Vagina (tissue), 2 donors: ENCODE measurements at regions not wholly inside any gene's neighbourhood (a gene's known extent, or its start where the extent isn't known, plus 50 kb on each side); places are given as distances from the start of the nearest gene placed in this dataset.
A peak's percentile ranks its signal among the peaks of the same experiment; 100 is the strongest.

ENCODE experiments used
- DNase-seq, 2 donors: peaks; one replicate each; pipeline ENCODE4 v3.0.0-alpha.2; 2017; ENCODE audit errors: extremely low spot score in 2 of 2
- H3K27ac ChIP-seq: fragments of 200-600 bp; sonication (generic); one replicate; pipeline ENCODE4 v1.5.1; 2019
- H3K27me3 ChIP-seq: fragments of 200-600 bp; sonication (generic); one replicate; pipeline ENCODE4 v1.5.1; 2019
- H3K36me3 ChIP-seq, 2 donors: fragments of 200-600 bp; sonication (generic); one replicate each; pipeline ENCODE4 v1.5.1; 2017 to 2019
- H3K4me1 ChIP-seq: fragments of 200-600 bp; sonication (generic); one replicate; pipeline ENCODE4 v1.5.1; 2019
- H3K4me3 ChIP-seq, 2 donors: fragments of 200-600 bp; sonication (generic); 1 replicate in 1 of 2; 2 replicates in 1 of 2; pipeline ENCODE4 v1.5.1; 2016 to 2019
- H3K9me3 ChIP-seq: fragments of 200-600 bp; sonication (generic); one replicate; pipeline ENCODE4 v1.5.1; 2019
- POLR2A ChIP-seq, 2 donors: fragments of 450-650 bp; IDR thresholded peaks; one replicate each; pipeline ENCODE4 v1.6.1; 2017; ENCODE audit warnings: antibody characterized with exemption in 2 of 2, mild to moderate bottlenecking in 2 of 2, moderate library complexity in 2 of 2
- POLR2AphosphoS5 ChIP-seq, 2 donors: sonication (generic); formaldehyde crosslinking; IDR thresholded peaks; one replicate each; pipeline ENCODE4 v1.9.0; 2017; ENCODE audit warnings: antibody characterized with exemption in 2 of 2, mild to moderate bottlenecking in 2 of 2, low read depth in 1 of 2; ENCODE audit not compliant: insufficient read depth in 1 of 2
- intact Hi-C: fragments of 100-400 bp; cut with DNase I; formaldehyde crosslinking; loops from one replicate; pipeline ENCODE4 v1.15.1; 2023
- TF ChIP-seq, protein P1 (sequence below), 3 experiments: fragments of 450-650 bp in 2 of 3; fragments of 200-600 bp in 1 of 3; sonication (generic) in 1 of 3; IDR thresholded peaks; one replicate each; pipeline ENCODE4 v1.5.1; 2017 to 2019; ENCODE audit warnings: antibody characterized with exemption in 3 of 3, mild to moderate bottlenecking in 2 of 3, moderate library complexity in 2 of 3

GRCh38 chr1:193411215-193411614 lies 224.8 kb upstream of the B3GALT2 start:
- intact Hi-C loops: no loop called here
- no peaks in the 10 kb centered on the region for H3K36me3 ChIP-seq

GRCh38 chr1:193408782-193409293 lies 222.4 kb upstream of the B3GALT2 start:
- Histone ChIP-seq H3K9me3 (no peaks in the 10 kb centered on the region), H3K36me3 (no peaks in the 10 kb centered on the region), H3K4me1 (peaks cover 14% of the 10 kb centered on the region), H3K27me3 (no peaks in the 10 kb centered on the region), H3K4me3 (no peak overlapping the region), H3K27ac (no peak overlapping the region)
- TF ChIP-seq, protein P1, sequence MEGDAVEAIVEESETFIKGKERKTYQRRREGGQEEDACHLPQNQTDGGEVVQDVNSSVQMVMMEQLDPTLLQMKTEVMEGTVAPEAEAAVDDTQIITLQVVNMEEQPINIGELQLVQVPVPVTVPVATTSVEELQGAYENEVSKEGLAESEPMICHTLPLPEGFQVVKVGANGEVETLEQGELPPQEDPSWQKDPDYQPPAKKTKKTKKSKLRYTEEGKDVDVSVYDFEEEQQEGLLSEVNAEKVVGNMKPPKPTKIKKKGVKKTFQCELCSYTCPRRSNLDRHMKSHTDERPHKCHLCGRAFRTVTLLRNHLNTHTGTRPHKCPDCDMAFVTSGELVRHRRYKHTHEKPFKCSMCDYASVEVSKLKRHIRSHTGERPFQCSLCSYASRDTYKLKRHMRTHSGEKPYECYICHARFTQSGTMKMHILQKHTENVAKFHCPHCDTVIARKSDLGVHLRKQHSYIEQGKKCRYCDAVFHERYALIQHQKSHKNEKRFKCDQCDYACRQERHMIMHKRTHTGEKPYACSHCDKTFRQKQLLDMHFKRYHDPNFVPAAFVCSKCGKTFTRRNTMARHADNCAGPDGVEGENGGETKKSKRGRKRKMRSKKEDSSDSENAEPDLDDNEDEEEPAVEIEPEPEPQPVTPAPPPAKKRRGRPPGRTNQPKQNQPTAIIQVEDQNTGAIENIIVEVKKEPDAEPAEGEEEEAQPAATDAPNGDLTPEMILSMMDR (IDR thresholded peaks at IDR 0.05): no peak
- no peak for TF ChIP-seq POLR2AphosphoS5 (IDR thresholded peaks at IDR 0.05; ENCODE audit: insufficient read depth in 1 of 2, low read depth in 1 of 2)
- TF ChIP-seq POLR2A (IDR thresholded peaks at IDR 0.05): no peak
- intact Hi-C loops: no loop called here
- no peak for DNase-seq

More at GRCh38 chr1:193411215-193411614, 224.8 kb upstream of the B3GALT2 start:
- DNase-seq: no peak
- Histone ChIP-seq H3K4me1 (peaks cover 14% of the 10 kb centered on the region), H3K4me3 (no peak overlapping the region), H3K27ac (no peak overlapping the region), H3K9me3 (no peaks in the 10 kb centered on the region), H3K27me3 (no peaks in the 10 kb centered on the region)
- no peak for TF ChIP-seq POLR2AphosphoS5 (IDR thresholded peaks at IDR 0.05; ENCODE audit: insufficient read depth in 1 of 2, low read depth in 1 of 2)
- TF ChIP-seq, protein P1 (IDR thresholded peaks at IDR 0.05): no peak
- no peak for TF ChIP-seq POLR2A (IDR thresholded peaks at IDR 0.05)

- intact Hi-C loops: no loop called here
- TF ChIP-seq, protein P1 (IDR thresholded peaks at IDR 0.05): peak in 2 of 3 experiments; percentile 31 to 41
- TF ChIP-seq POLR2A (IDR thresholded peaks at IDR 0.05): no peak
- no peak overlapping the region for H3K4me3 ChIP-seq
- no peaks in the 10 kb centered on the region for H3K36me3 ChIP-seq
- H3K27me3 ChIP-seq: no peaks in the 10 kb centered on the region
- H3K9me3 ChIP-seq: no peaks in the 10 kb centered on the region
- no peak overlapping the region for H3K27ac ChIP-seq
- DNase-seq: no peak
- peaks cover 14% of the 10 kb centered on the region for H3K4me1 ChIP-seq
Observed at GRCh38 chr1:193406901-193407300, 220.5 kb upstream of the B3GALT2 start.

- Histone ChIP-seq H3K27ac (no peak overlapping the region), H3K27me3 (no peaks in the 10 kb centered on the region), H3K9me3 (no peaks in the 10 kb centered on the region), H3K36me3 (no peaks in the 10 kb centered on the region), H3K4me1 (peaks cover 13% of the 10 kb centered on the region), H3K4me3 (no peak overlapping the region)
- no peak for TF ChIP-seq POLR2AphosphoS5 (IDR thresholded peaks at IDR 0.05; ENCODE audit: insufficient read depth in 1 of 2, low read depth in 1 of 2)
- intact Hi-C loops: no loop called here
- no peak for DNase-seq
Observed at GRCh38 chr1:193404236-193404635, 217.8 kb upstream of the B3GALT2 start.

- no peak overlapping the region for H3K4me3 ChIP-seq
- peaks cover 8% of the 10 kb centered on the region for H3K4me1 ChIP-seq
- TF ChIP-seq, protein P1 (IDR thresholded peaks at IDR 0.05): no peak
- TF ChIP-seq POLR2AphosphoS5 (IDR thresholded peaks at IDR 0.05; ENCODE audit: insufficient read depth in 1 of 2, low read depth in 1 of 2) (no peak), POLR2A (IDR thresholded peaks at IDR 0.05) (no peak)
- DNase-seq: no peak
- H3K27ac ChIP-seq: no peak overlapping the region
- no peaks in the 10 kb centered on the region for H3K27me3 ChIP-seq
- intact Hi-C loops: no loop called here
- no peaks in the 10 kb centered on the region for H3K9me3 ChIP-seq
- H3K36me3 ChIP-seq: no peaks in the 10 kb centered on the region
Observed at GRCh38 chr1:193402977-193403376, 216.6 kb upstream of the B3GALT2 start.
